Loucy (cell line): ENCODE measurements at regions not wholly inside any gene's neighbourhood (a gene's known extent, or its start where the extent isn't known, plus 50 kb on each side); places are given as distances from the start of the nearest gene placed in this dataset.
A peak's percentile ranks its signal among the peaks of the same experiment; 100 is the strongest.
"Not testable (repeated sequence)": the region's sequence is repeated elsewhere in the genome, so short reads cannot be mapped to it uniquely, and the experiment has no call there.

Experiments used
- H2AFZ ChIP-seq: fragments of 200-600 bp; sonication (generic); 2 replicates; pipeline ENCODE4 v1.6.0; 2016; ENCODE audit warnings: antibody characterized with exemption, mild to moderate bottlenecking, low read length, moderate library complexity
- H3F3A ChIP-seq: fragments of 200-600 bp; 2 replicates; pipeline ENCODE4 v1.6.0; 2016; ENCODE audit warnings: antibody characterized with exemption, low read depth, mild to moderate bottlenecking
- H3K27me3 ChIP-seq: fragments of 200-600 bp; sonication (generic); 2 replicates; pipeline ENCODE4 v1.6.1; 2014; ENCODE audit warnings: low read length, mild to moderate bottlenecking; ENCODE audit not compliant: insufficient read depth, poor library complexity, severe bottlenecking
- H3K36me3 ChIP-seq: fragments of 200-600 bp; sonication (generic); 2 replicates; pipeline ENCODE4 v1.6.1; 2016; ENCODE audit warnings: low read length; ENCODE audit not compliant: insufficient read depth
- H3K4me1 ChIP-seq: fragments of 200-600 bp; sonication (generic); 2 replicates; pipeline ENCODE4 v1.5.1; 2014; ENCODE audit warnings: low read length, mild to moderate bottlenecking; ENCODE audit not compliant: insufficient read depth, poor library complexity, severe bottlenecking
- H3K4me2 ChIP-seq: fragments of 200-600 bp; sonication (generic); 2 replicates; pipeline ENCODE4 v1.6.0; 2014; ENCODE audit warnings: antibody characterized with exemption, low read length, low read depth, mild to moderate bottlenecking; ENCODE audit not compliant: poor library complexity, severe bottlenecking
- H3K4me3 ChIP-seq: fragments of 200-600 bp; sonication (generic); 2 replicates; pipeline ENCODE4 v1.5.1; 2014; ENCODE audit warnings: low read length, mild to moderate bottlenecking, mixed read lengths; ENCODE audit not compliant: poor library complexity, severe bottlenecking
- H3K79me2 ChIP-seq: fragments of 200-600 bp; sonication (generic); 2 replicates; pipeline ENCODE4 v1.6.1; 2014; ENCODE audit warnings: low read length; ENCODE audit not compliant: insufficient read depth
- H3K9ac ChIP-seq: fragments of 200-600 bp; sonication (generic); 2 replicates; pipeline ENCODE4 v1.6.0; 2014; ENCODE audit warnings: mild to moderate bottlenecking, low read depth, low read length, moderate library complexity; ENCODE audit not compliant: poor library complexity, severe bottlenecking
- H3K9me2 ChIP-seq: fragments of 200-600 bp; sonication (generic); replicated peaks from 2 replicates; pipeline ENCODE4 v1.6.1; 2016; ENCODE audit warnings: low read depth, low read length, mixed read lengths
- H3K9me3 ChIP-seq: fragments of 200-600 bp; sonication (generic); 2 replicates; pipeline ENCODE4 v1.6.1; 2014; ENCODE audit warnings: mild to moderate bottlenecking, antibody characterized with exemption, low read length, low read depth; ENCODE audit not compliant: insufficient read depth
- H4K20me1 ChIP-seq: fragments of 200-600 bp; sonication (generic); 2 replicates; pipeline ENCODE4 v1.6.0; 2014; ENCODE audit warnings: antibody characterized with exemption, low read length, mild to moderate bottlenecking; ENCODE audit not compliant: insufficient read depth, poor library complexity, severe bottlenecking
- CTCF ChIP-seq: fragments of 200-600 bp; sonication (generic); conservative IDR thresholded peaks from 2 replicates; pipeline ENCODE4 v1.5.1; 2014; ENCODE audit warnings: mild to moderate bottlenecking, antibody characterized with exemption, low read length
- EZH2phosphoT487 ChIP-seq: fragments of 200-600 bp; IDR thresholded peaks from 2 replicates; pipeline ENCODE4 v1.6.1; 2018; ENCODE audit warnings: antibody characterized with exemption, mild to moderate bottlenecking, moderate library complexity, borderline replicate concordance

GRCh38 chr13:90055121-90055520, 1292.4 kb upstream of the MIR17HG start:
- Histone ChIP-seq H3K79me2 (no peaks in the 10 kb centered on the region), H3K4me3 (no peak overlapping the region), H3K27me3 (no peaks in the 10 kb centered on the region), H3K4me1 (no peaks in the 10 kb centered on the region), H3K9me2 (no peaks in the 10 kb centered on the region), H3K4me2 (no peak overlapping the region), H4K20me1 (no peaks in the 10 kb centered on the region), H3K36me3 (no peaks in the 10 kb centered on the region), H3F3A (no peaks in the 10 kb centered on the region), H3K9me3 (no peaks in the 10 kb centered on the region), H2AFZ (no peak overlapping the region), H3K9ac (no peak overlapping the region)
- TF ChIP-seq EZH2phosphoT487, result no peak

- TF ChIP-seq EZH2phosphoT487 (no peak), CTCF (no peak)
- H4K20me1 ChIP-seq, result no peaks in the 10 kb centered on the region
These were observed 1291.7 kb upstream of the MIR17HG start for GRCh38 chr13:90055760-90056159.

GRCh38 chr13:90064226-90064625, 1283.3 kb upstream of the MIR17HG start:
- not testable (repeated sequence) for H3K4me1 ChIP-seq, H3K4me2 ChIP-seq, H2AFZ ChIP-seq, H3K79me2 ChIP-seq, H3K4me3 ChIP-seq, H4K20me1 ChIP-seq, H3K9me3 ChIP-seq, H3K9me2 ChIP-seq, H3K9ac ChIP-seq, H3K36me3 ChIP-seq, H3K27me3 ChIP-seq, H3F3A ChIP-seq

More at GRCh38 chr13:90055760-90056159, 1291.7 kb upstream of the MIR17HG start:
- no peaks in the 10 kb centered on the region for H3K79me2 ChIP-seq
- no peaks in the 10 kb centered on the region for H3K9me2 ChIP-seq
- no peaks in the 10 kb centered on the region for H3K36me3 ChIP-seq
- no peaks in the 10 kb centered on the region for H3K27me3 ChIP-seq
- no peak overlapping the region for H3K4me2 ChIP-seq
- H2AFZ ChIP-seq, result no peak overlapping the region
- no peaks in the 10 kb centered on the region for H3F3A ChIP-seq
- H3K9ac ChIP-seq, result no peak overlapping the region
- H3K9me3 ChIP-seq, result no peaks in the 10 kb centered on the region
- H3K4me3 ChIP-seq, result no peak overlapping the region
- no peaks in the 10 kb centered on the region for H3K4me1 ChIP-seq

- Histone ChIP-seq H3K9me2 (no peaks in the 10 kb centered on the region), H3K4me2 (no peak overlapping the region), H3K9ac (no peak overlapping the region), H3K27me3 (no peaks in the 10 kb centered on the region), H2AFZ (peak overlapping the region; percentile 19; the same call in 1 of the 2 replicates), H3K4me1 (no peaks in the 10 kb centered on the region), H3K79me2 (no peaks in the 10 kb centered on the region), H3K9me3 (0 out of 2 replicates have a peak, but pooled peaks cover 2% of the 10 kb centered on the region), H3F3A (no peaks in the 10 kb centered on the region), H3K4me3 (no peak overlapping the region), H4K20me1 (no peaks in the 10 kb centered on the region), H3K36me3 (no peaks in the 10 kb centered on the region)
- TF ChIP-seq EZH2phosphoT487 (no peak), CTCF (no peak)
These were observed 1278.8 kb upstream of the MIR17HG start for GRCh38 chr13:90068658-90069057.
